ENCODE measurements at regions not wholly inside any gene's neighbourhood (a gene's known extent, or its start where the extent isn't known, plus 50 kb on each side); places are given as distances from the start of the nearest gene placed in this dataset.
"Not testable (repeated sequence)": the region's sequence is repeated elsewhere in the genome, so short reads cannot be mapped to it uniquely, and the experiment has no call there.

DNA sequence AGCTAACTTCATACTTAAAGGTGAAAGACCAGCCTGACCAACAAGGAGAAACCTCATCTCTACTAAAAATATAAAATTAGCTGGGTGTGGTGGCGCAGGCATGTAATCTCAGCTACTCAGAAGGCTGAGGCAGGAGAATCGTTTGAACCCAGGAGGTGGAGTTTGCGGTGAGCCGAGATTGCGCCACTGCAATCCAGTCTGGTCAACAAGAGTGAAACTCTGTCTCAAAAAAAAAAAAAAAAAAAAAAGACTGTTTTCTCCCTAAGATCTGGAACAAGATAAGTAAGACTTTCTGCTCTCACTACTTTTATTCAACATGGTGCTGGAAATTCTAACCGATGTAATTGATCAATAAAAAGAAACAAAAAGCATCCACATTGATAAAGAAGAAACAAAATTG is 131.9 kb upstream of the GALNT2 start:
- not testable (repeated sequence) for TF ChIP-seq EZH2 (IDR thresholded peaks at IDR 0.05; ENCODE audit: insufficient read depth, poor library complexity, severe bottlenecking); EZH2phosphoT487 (IDR thresholded peaks at IDR 0.05; ENCODE audit: insufficient read depth, low read depth)

All from GM23248 (cell line).